Ascending aorta (tissue), 2 donors: ENCODE measurements at regions not wholly inside any gene's neighbourhood (a gene's known extent, or its start where the extent isn't known, plus 50 kb on each side); places are given as distances from the start of the nearest gene placed in this dataset.

Source experiments
- DNase-seq, 2 donors: peaks; one replicate each; pipeline ENCODE4 v3.0.0-alpha.2; 2019; ENCODE audit warnings: low spot score in 2 of 2
- H3K27ac ChIP-seq, 2 donors: fragments of 200-600 bp; sonication (generic); one replicate each; pipeline ENCODE4 v1.5.1; 2016 to 2017; ENCODE audit warnings: mild to moderate bottlenecking in 1 of 2
- H3K27me3 ChIP-seq: fragments of 200-600 bp; sonication (generic); one replicate; pipeline ENCODE4 v1.5.1; 2017
- H3K36me3 ChIP-seq, 2 donors: fragments of 200-600 bp; sonication (generic); one replicate each; pipeline ENCODE4 v1.5.1; 2016
- H3K4me1 ChIP-seq, 2 donors: fragments of 200-600 bp; sonication (generic); one replicate each; pipeline ENCODE4 v1.5.1; 2016 to 2017; ENCODE audit warnings: mild to moderate bottlenecking in 1 of 2
- H3K4me3 ChIP-seq, 2 donors: fragments of 200-600 bp; sonication (generic); one replicate each; pipeline ENCODE4 v1.5.1; 2016 to 2017; ENCODE audit warnings: mild to moderate bottlenecking in 1 of 2
- H3K9me3 ChIP-seq, 2 donors: fragments of 200-600 bp; sonication (generic); one replicate each; pipeline ENCODE4 v1.5.1; 2016
- intact Hi-C: fragments of 100-400 bp; cut with DNase I; formaldehyde crosslinking; loops from one replicate; pipeline ENCODE4 v1.15.1; 2023
- TF ChIP-seq, protein P1 (sequence below), 3 experiments: fragments of 200-600 bp in 2 of 3; fragments of 450-650 bp in 1 of 3; sonication (generic) in 2 of 3; IDR thresholded peaks; one replicate each; pipeline ENCODE4 v1.5.1; 2016 to 2019; ENCODE audit warnings: antibody characterized with exemption in 3 of 3, mild to moderate bottlenecking in 1 of 3, moderate library complexity in 1 of 3

DNA sequence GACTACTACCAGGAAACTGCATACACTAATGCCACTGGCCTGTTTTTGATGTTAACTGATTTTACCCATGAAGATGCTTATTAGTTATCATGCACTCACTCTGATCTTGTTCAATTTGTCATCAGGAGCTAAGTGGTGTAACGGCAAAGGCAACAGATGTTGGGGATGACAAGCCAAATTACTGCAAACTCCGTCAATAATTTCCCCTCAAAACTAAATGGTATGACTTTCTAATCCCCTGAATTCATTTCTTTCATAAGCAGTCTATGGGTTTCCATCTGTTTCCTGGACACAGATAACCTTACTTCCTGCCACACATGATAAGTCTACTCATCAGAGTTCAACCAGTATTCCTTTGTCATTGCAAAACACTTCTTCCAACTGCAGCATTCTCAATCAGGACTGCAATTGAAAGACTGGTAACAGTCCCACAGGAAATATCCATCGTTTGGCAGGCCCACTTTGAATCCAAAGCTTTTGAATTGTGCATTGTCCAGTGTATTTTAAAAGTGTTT, 96.2 kb upstream of the SMC2 start:
- Histone ChIP-seq H3K4me3 (no peak overlapping the region), H3K27ac (no peak overlapping the region), H3K27me3 (no peaks in the 10 kb centered on the region), H3K9me3 (no peaks in the 10 kb centered on the region), H3K36me3 (no peaks in the 10 kb centered on the region), H3K4me1 (no peaks in the 10 kb centered on the region)
- TF ChIP-seq, protein P1, sequence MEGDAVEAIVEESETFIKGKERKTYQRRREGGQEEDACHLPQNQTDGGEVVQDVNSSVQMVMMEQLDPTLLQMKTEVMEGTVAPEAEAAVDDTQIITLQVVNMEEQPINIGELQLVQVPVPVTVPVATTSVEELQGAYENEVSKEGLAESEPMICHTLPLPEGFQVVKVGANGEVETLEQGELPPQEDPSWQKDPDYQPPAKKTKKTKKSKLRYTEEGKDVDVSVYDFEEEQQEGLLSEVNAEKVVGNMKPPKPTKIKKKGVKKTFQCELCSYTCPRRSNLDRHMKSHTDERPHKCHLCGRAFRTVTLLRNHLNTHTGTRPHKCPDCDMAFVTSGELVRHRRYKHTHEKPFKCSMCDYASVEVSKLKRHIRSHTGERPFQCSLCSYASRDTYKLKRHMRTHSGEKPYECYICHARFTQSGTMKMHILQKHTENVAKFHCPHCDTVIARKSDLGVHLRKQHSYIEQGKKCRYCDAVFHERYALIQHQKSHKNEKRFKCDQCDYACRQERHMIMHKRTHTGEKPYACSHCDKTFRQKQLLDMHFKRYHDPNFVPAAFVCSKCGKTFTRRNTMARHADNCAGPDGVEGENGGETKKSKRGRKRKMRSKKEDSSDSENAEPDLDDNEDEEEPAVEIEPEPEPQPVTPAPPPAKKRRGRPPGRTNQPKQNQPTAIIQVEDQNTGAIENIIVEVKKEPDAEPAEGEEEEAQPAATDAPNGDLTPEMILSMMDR (IDR thresholded peaks at IDR 0.05), result no peak
- intact Hi-C loops, result no loop called here
- no peak for DNase-seq

DNA sequence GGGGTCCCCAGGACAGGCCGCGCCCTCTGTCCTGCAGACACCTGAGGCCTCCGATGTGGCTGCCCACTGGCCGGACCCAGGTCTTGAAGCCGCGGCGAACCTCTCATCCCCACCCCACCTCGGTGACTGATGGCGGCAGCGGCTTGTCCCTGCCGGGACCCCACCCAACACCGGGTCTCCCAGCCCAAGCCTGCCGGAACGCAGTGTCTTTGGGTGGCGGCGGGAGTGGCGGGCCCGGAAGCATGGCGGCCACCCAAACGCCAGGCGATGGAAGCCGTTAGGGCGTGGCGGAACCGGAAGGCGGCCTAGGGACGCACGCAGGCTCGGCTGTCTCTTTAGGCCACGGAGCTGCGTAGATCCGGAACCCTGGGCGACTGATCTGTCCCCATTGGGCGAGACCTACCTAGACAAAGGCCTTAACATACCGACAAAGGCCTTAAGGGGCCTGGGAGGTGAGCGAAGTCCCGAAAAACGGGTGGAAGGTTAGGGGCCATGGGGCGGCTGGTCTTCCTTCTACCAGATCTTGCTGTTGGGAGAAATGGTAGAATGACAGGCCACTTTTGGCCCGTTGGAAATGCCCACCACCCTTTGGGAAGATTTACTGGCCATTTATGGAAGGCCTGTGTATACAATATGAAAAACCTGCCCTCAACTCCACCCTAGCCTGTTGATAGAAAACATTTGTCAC, 94.6 kb upstream of the SMC2 start:
- no peaks in the 10 kb centered on the region for H3K9me3 ChIP-seq
- H3K27me3 ChIP-seq, result no peaks in the 10 kb centered on the region
- no peak overlapping the region for H3K4me3 ChIP-seq
- intact Hi-C loops, result no loop called here
- H3K4me1 ChIP-seq, result no peaks in the 10 kb centered on the region
- no peak overlapping the region for H3K27ac ChIP-seq
- H3K36me3 ChIP-seq, result no peaks in the 10 kb centered on the region
- TF ChIP-seq, protein P1 (IDR thresholded peaks at IDR 0.05), result no peak
- no peak for DNase-seq

DNA sequence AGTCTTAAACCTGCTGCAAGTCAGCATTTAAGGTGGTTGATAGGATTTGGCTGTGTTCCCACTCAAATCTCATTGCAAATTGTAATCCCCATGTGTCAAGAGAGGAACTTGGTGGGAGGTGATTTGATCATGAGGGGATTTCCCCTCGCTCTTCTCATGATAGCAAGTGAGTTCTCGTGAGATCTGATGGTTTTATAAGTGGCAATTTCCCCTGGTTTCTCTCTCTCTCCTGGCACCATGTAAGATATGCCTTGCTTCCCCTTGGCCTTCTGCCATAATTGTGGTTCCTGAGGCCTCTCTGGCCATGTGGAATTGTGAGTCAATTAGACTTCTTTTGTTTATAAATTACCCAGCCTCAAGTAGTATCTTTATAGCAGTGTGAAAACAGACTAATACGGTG, 84.3 kb upstream of the SMC2 start:
- no peaks in the 10 kb centered on the region for H3K36me3 ChIP-seq
- H3K4me1 ChIP-seq, result no peaks in the 10 kb centered on the region
- no peak overlapping the region for H3K4me3 ChIP-seq
- intact Hi-C loops, result no loop called here
- no peak for DNase-seq
- H3K27ac ChIP-seq, result no peak overlapping the region
- no peaks in the 10 kb centered on the region for H3K27me3 ChIP-seq
- TF ChIP-seq, protein P1 (IDR thresholded peaks at IDR 0.05), result no peak
- no peaks in the 10 kb centered on the region for H3K9me3 ChIP-seq

DNA sequence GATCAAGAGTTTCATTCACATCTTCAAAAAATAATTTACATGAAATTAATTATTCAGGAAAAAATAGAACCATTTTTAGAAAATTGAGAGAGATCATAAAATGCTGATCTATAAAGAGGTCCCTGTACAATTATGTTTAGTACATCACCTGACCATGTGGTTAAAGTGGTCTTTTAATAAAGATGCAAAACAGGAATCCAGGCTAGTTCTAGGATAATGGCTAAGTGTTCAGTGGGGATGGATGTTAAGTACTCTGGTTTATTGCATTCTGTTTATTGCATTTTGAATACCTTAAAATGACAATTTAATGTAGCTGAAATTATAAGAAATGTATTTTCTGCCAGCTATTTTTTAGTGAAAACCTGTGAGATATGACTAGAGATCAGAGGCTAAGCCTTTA, 72.0 kb upstream of the SMC2 start:
- TF ChIP-seq, protein P1 (IDR thresholded peaks at IDR 0.05), result no peak
- Histone ChIP-seq H3K27me3 (no peaks in the 10 kb centered on the region), H3K27ac (no peak overlapping the region), H3K4me3 (no peak overlapping the region), H3K4me1 (no peaks in the 10 kb centered on the region), H3K9me3 (no peaks in the 10 kb centered on the region), H3K36me3 (no peaks in the 10 kb centered on the region)
- intact Hi-C loops, result no loop called here
- DNase-seq, result no peak

DNA sequence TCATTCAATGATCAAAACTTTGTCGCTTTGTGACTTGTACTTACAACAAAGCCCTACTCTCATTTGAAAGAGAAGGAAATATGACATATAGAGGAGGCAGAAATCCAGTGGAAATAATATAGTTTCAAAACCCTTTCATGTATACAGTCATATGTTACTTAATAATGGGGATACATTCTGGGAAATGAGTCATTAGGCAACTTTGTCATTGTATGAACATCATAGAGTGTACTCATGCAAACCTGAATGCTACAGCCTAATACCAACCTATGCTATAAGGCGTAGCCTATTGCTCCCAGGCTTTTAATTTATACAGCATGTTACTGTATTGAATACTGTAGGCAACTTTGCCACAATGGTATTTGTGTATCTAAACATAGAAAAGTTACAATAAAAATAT, 69.0 kb upstream of the SMC2 start:
- no peak for DNase-seq
- Histone ChIP-seq H3K4me3 (no peak overlapping the region), H3K27ac (no peak overlapping the region), H3K27me3 (no peaks in the 10 kb centered on the region), H3K9me3 (no peaks in the 10 kb centered on the region), H3K36me3 (no peaks in the 10 kb centered on the region), H3K4me1 (no peaks in the 10 kb centered on the region)
- TF ChIP-seq, protein P1 (IDR thresholded peaks at IDR 0.05), result no peak
- intact Hi-C loops, result loop anchor here (5.0 kb wide), 1 partner anchor 362 kb away; no protein-coding TSS in a partner anchor
